Sigmoid colon (tissue), 6 donors: ENCODE measurements at regions not wholly inside any gene's neighbourhood (a gene's known extent, or its start where the extent isn't known, plus 50 kb on each side); places are given as distances from the start of the nearest gene placed in this dataset.

Experiments
- DNase-seq: peaks from one replicate; pipeline ENCODE4 v3.0.0-alpha.2; 2019
- H3K27ac ChIP-seq, 4 donors: fragments of 200-600 bp; sonication (generic); one replicate each; pipeline ENCODE4 v1.5.1; 2016 to 2019; ENCODE audit warnings: mild to moderate bottlenecking in 1 of 4
- H3K27me3 ChIP-seq, 3 donors: fragments of 200-600 bp; sonication (generic); one replicate each; pipeline ENCODE4 v1.5.1; 2019; ENCODE audit warnings: mild to moderate bottlenecking in 1 of 3
- H3K36me3 ChIP-seq, 4 donors: fragments of 200-600 bp; sonication (generic); one replicate each; pipeline ENCODE4 v1.5.1; 2016 to 2019
- H3K4me1 ChIP-seq, 4 donors: fragments of 200-600 bp; sonication (generic); one replicate each; pipeline ENCODE4 v1.5.1; 2017 to 2019
- H3K4me3 ChIP-seq, 4 donors: fragments of 200-600 bp; sonication (generic); one replicate each; pipeline ENCODE4 v1.5.1; 2017 to 2019; ENCODE audit warnings: mild to moderate bottlenecking in 2 of 4, moderate library complexity in 1 of 4
- H3K9me3 ChIP-seq, 4 donors: fragments of 200-600 bp in 3 of 4; sonication (generic) in 3 of 4; one replicate each; pipeline versions ENCODE4 v1.5.1 to v1.6.1; 2013 to 2019
- EP300 ChIP-seq, 4 donors: sonication (generic); formaldehyde crosslinking; IDR thresholded peaks; one replicate each; pipeline ENCODE4 v1.6.1; 2017; ENCODE audit warnings: antibody characterized with exemption in 4 of 4
- POLR2A ChIP-seq, 2 donors: fragments of 450-650 bp; IDR thresholded peaks; one replicate each; pipeline ENCODE4 v1.6.1; 2016; ENCODE audit warnings: antibody characterized with exemption in 2 of 2, mild to moderate bottlenecking in 2 of 2, moderate library complexity in 2 of 2
- POLR2AphosphoS5 ChIP-seq, 4 donors: sonication (generic); formaldehyde crosslinking; IDR thresholded peaks; one replicate each; pipeline ENCODE4 v1.6.1; 2017; ENCODE audit warnings: antibody characterized with exemption in 4 of 4
- WGBS, 2 donors: extraction: QIAGEN DNeasy Blood & Tissue Kit; methylation state at CpG; one replicate each; pipeline ENCODE4 v1.1.7; 2013; 5-methylcytosine and 5-hydroxymethylcytosine counted together
- intact Hi-C: fragments of 100-400 bp; cut with DNase I; formaldehyde crosslinking; loops from one replicate; pipeline ENCODE4 v1.15.1; 2023
- TF ChIP-seq, protein P1 (sequence below), 4 experiments: fragments of 450-650 bp in 3 of 4; fragments of 200-600 bp in 1 of 4; IDR thresholded peaks; one replicate each; pipeline ENCODE4 v1.5.1; 2016 to 2019; ENCODE audit warnings: antibody characterized with exemption in 4 of 4, mild to moderate bottlenecking in 3 of 4, moderate library complexity in 2 of 4
- donor health status: healthy with polysubstance abuse.
- donor health status: healthy.

- intact Hi-C loops = no loop called here
- no peak for DNase-seq
- no peak overlapping the region for H3K4me3 ChIP-seq
- H3K9me3 ChIP-seq = no peaks in the 10 kb centered on the region
- 50 to 51% methylated on average over 7 of the region's 7 CpGs for WGBS, 2 donors
- no peaks in the 10 kb centered on the region for H3K4me1 ChIP-seq
- no peaks in the 10 kb centered on the region for H3K36me3 ChIP-seq
- H3K27ac ChIP-seq = no peak overlapping the region
- no peak for TF ChIP-seq EP300 (IDR thresholded peaks at IDR 0.05)
- TF ChIP-seq, protein P1, sequence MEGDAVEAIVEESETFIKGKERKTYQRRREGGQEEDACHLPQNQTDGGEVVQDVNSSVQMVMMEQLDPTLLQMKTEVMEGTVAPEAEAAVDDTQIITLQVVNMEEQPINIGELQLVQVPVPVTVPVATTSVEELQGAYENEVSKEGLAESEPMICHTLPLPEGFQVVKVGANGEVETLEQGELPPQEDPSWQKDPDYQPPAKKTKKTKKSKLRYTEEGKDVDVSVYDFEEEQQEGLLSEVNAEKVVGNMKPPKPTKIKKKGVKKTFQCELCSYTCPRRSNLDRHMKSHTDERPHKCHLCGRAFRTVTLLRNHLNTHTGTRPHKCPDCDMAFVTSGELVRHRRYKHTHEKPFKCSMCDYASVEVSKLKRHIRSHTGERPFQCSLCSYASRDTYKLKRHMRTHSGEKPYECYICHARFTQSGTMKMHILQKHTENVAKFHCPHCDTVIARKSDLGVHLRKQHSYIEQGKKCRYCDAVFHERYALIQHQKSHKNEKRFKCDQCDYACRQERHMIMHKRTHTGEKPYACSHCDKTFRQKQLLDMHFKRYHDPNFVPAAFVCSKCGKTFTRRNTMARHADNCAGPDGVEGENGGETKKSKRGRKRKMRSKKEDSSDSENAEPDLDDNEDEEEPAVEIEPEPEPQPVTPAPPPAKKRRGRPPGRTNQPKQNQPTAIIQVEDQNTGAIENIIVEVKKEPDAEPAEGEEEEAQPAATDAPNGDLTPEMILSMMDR (IDR thresholded peaks at IDR 0.05) = peak in 1 of 4 experiments; percentile 15
- H3K27me3 ChIP-seq = no peaks in the 10 kb centered on the region
These were observed 115.5 kb upstream of the G2E3 start for GRCh38 chr14:30443368-30444007.

DNA sequence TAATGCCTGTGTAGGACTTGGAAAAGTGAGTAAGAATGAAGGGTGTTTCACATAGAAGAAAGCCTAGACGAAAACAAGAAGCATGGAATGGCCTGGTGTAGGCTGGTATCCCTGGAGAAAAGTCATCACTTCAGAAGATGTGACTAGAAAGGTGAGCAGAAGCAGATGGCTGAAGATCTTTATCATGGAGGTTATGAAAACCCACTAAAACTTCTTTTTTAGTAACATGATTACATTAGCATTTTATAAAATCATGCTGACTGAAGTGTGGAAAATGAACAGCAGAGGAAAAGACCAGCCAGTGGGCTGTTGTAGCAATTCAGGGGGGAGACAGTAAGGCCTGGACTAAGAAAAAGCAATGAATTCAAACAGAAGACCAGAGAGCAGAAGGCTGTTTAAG is 114.5 kb upstream of the G2E3 start:
- intact Hi-C loops = no loop called here
- WGBS, 2 donors = 62 to 66% methylated on average over 1 of the region's 1 CpG
- TF ChIP-seq EP300 (IDR thresholded peaks at IDR 0.05) (no peak), POLR2AphosphoS5 (IDR thresholded peaks at IDR 0.05) (no peak), POLR2A (IDR thresholded peaks at IDR 0.05) (no peak)
- TF ChIP-seq, protein P1 (IDR thresholded peaks at IDR 0.05) = no peak

GRCh38 chr14:30445011-30445793 is 113.8 kb upstream of the G2E3 start:
- Histone ChIP-seq H3K4me1 (no peaks in the 10 kb centered on the region), H3K9me3 (no peaks in the 10 kb centered on the region), H3K27me3 (no peaks in the 10 kb centered on the region), H3K4me3 (no peak overlapping the region), H3K27ac (no peak overlapping the region), H3K36me3 (no peaks in the 10 kb centered on the region)
- intact Hi-C loops = no loop called here
- WGBS, 2 donors = 62 to 75% methylated on average over 6 of the region's 6 CpGs
- no peak for TF ChIP-seq POLR2AphosphoS5 (IDR thresholded peaks at IDR 0.05)
- no peak for TF ChIP-seq EP300 (IDR thresholded peaks at IDR 0.05)
- TF ChIP-seq POLR2A (IDR thresholded peaks at IDR 0.05) = no peak
- TF ChIP-seq, protein P1 (IDR thresholded peaks at IDR 0.05) = no peak
- no peak for DNase-seq

More for the DNA sequence above, 114.5 kb upstream of the G2E3 start:
- H3K4me1 ChIP-seq = no peaks in the 10 kb centered on the region
- H3K4me3 ChIP-seq = no peak overlapping the region
- H3K9me3 ChIP-seq = no peaks in the 10 kb centered on the region
- H3K36me3 ChIP-seq = no peaks in the 10 kb centered on the region
- DNase-seq = no peak
- no peak overlapping the region for H3K27ac ChIP-seq
- no peaks in the 10 kb centered on the region for H3K27me3 ChIP-seq

GRCh38 chr14:30445852-30446251 is 113.1 kb upstream of the G2E3 start:
- H3K9me3 ChIP-seq = no peaks in the 10 kb centered on the region
- TF ChIP-seq POLR2A (IDR thresholded peaks at IDR 0.05) = no peak
- TF ChIP-seq POLR2AphosphoS5 (IDR thresholded peaks at IDR 0.05) = no peak
- TF ChIP-seq EP300 (IDR thresholded peaks at IDR 0.05) = no peak
- TF ChIP-seq, protein P1 (IDR thresholded peaks at IDR 0.05) = no peak
- intact Hi-C loops = no loop called here
- no peaks in the 10 kb centered on the region for H3K36me3 ChIP-seq
- H3K4me3 ChIP-seq = no peak overlapping the region
- no peak overlapping the region for H3K27ac ChIP-seq
- no peaks in the 10 kb centered on the region for H3K27me3 ChIP-seq
- H3K4me1 ChIP-seq = no peaks in the 10 kb centered on the region
- WGBS, 2 donors = 84 to 90% methylated on average over 6 of the region's 6 CpGs
- DNase-seq = no peak
